Fibroblast of villous mesenchyme (primary cell): ENCODE measurements at regions not wholly inside any gene's neighbourhood (a gene's known extent, or its start where the extent isn't known, plus 50 kb on each side); places are given as distances from the start of the nearest gene placed in this dataset.

Experiments used
- DNase-seq: peaks from one replicate; pipeline ENCODE4 v3.0.0-alpha.2; 2010; ENCODE audit warnings: low read depth
- H3K4me3 ChIP-seq: 2 replicates; pipeline ENCODE4 v1.5.1; 2011; ENCODE audit warnings: low read depth, mild to moderate bottlenecking, low read length
- TF ChIP-seq, protein P1 (sequence below): IDR thresholded peaks from 2 replicates; pipeline ENCODE4 v1.5.1; 2012; ENCODE audit warnings: low read depth, mild to moderate bottlenecking, low read length; ENCODE audit not compliant: insufficient read depth

GRCh38 chr17:33858682-33859081 lies 396.4 kb upstream of the CCL2 start:
- TF ChIP-seq, protein P1, sequence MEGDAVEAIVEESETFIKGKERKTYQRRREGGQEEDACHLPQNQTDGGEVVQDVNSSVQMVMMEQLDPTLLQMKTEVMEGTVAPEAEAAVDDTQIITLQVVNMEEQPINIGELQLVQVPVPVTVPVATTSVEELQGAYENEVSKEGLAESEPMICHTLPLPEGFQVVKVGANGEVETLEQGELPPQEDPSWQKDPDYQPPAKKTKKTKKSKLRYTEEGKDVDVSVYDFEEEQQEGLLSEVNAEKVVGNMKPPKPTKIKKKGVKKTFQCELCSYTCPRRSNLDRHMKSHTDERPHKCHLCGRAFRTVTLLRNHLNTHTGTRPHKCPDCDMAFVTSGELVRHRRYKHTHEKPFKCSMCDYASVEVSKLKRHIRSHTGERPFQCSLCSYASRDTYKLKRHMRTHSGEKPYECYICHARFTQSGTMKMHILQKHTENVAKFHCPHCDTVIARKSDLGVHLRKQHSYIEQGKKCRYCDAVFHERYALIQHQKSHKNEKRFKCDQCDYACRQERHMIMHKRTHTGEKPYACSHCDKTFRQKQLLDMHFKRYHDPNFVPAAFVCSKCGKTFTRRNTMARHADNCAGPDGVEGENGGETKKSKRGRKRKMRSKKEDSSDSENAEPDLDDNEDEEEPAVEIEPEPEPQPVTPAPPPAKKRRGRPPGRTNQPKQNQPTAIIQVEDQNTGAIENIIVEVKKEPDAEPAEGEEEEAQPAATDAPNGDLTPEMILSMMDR: no peak
- no peak overlapping the region for H3K4me3 ChIP-seq
- no peak for DNase-seq

DNA sequence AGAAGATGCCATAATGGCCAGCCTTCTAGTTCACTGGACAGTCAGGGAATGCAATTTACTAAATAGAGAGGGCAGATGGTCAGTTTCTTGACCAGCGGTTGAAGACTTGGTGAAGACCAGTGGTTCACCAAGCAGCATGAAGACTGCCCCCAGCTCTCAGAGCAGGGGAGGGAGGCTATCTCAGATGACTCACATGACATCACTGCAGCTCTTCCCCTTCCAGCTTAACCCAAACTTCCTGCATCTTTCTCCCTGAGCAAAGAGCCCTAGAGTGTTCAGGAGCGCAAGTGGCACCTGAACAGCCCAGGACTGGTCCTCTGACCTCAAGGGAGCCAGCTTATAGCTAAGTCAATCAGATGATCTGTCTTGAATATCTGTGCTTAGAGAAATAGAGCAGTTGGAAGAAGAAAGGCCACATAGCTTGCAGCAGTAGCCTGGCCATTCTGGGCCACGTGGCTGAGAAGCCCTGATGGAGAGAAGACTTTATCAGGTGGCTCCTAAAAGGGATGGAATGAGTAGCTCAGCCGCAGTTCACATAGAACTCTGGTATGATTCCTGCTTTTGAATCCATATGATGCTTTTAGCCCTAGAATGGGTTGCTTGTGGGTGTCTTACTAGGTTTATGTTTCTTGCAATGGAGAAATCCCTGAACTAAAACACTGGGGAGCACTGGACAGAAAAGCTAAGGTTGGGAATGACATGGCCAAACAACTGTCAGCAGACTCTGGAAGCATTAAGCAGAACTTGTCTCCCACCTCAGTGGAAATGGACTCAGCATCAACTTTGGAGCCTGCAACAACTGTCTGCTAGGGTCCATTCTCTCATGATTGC lies 392.1 kb upstream of the CCL2 start:
- H3K4me3 ChIP-seq: no peak overlapping the region
- no peak for DNase-seq
- TF ChIP-seq, protein P1: no peak

- DNase-seq: no peak
- TF ChIP-seq, protein P1: no peak
- H3K4me3 ChIP-seq: no peak overlapping the region
Observed at GRCh38 chr17:33864758-33865229, 390.3 kb upstream of the CCL2 start.

- DNase-seq: no peak
- TF ChIP-seq, protein P1: no peak
- H3K4me3 ChIP-seq: no peak overlapping the region
Observed at GRCh38 chr17:33868899-33869298, 386.2 kb upstream of the CCL2 start.

GRCh38 chr17:33870936-33871335 lies 384.1 kb upstream of the CCL2 start:
- TF ChIP-seq, protein P1: no peak
- no peak for DNase-seq
- H3K4me3 ChIP-seq: no peak overlapping the region

DNA sequence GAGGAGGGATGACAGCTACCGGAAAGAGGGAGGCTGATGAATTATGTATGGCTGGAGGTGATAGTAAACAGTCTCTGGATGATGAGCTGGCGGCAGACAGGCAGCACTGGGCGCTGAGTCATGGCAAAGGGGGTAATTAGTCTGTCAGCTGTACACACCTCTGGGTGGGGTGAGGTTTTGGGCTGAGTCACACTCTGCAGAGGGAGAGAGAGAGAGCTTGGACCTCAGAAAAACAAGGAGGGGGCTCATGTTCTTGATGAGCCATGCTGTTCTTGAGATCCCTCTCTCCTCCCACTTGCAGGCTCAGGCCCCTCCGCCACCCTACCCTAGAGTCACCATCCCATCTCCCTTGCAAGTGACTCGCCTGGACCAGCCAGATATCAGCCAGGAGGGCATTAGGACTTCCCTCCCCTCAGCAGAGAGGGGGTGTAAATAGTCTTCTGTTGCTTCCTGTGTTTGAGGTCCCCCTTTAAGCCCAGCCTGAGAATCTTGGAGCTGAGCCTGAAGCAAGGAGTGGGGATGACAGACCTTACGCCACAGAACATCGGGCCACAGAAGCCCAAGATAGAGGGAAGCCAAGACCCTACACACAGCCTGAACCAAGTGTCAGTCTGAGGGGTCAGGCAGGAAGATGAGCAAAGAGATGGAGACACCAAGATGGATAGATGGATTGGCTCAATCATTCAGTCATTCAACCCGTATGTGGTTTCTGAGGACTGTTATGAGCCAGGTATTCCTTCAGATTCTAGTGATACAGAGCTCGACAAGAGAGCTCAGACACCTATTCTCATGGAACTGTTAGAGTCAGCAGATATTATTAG lies 383.2 kb upstream of the CCL2 start:
- H3K4me3 ChIP-seq: no peak overlapping the region
- no peak for DNase-seq
- TF ChIP-seq, protein P1: no peak
